HEK293 (cell line): ENCODE measurements at regions not wholly inside any gene's neighbourhood (a gene's known extent, or its start where the extent isn't known, plus 50 kb on each side); places are given as distances from the start of the nearest gene placed in this dataset.

ENCODE experiments used
- CTCF ChIA-PET: fragments of 350-600 bp; formaldehyde crosslinking; extraction: SDS; loops from one replicate; lab custom pipeline; 2021; ENCODE audit warnings: antibody characterized with exemption; lab: Yijun Ruan, JAX
- POLR2A ChIA-PET: fragments of 300-600 bp; formaldehyde crosslinking; extraction: SDS; loops from one replicate; lab custom pipeline; 2020; ENCODE audit warnings: antibody characterized with exemption, inconsistent platforms; lab: Yijun Ruan, JAX
- H3K27ac ChIP-seq: fragments of 200-500 bp; sonication (Bioruptor generic); 2 replicates; pipeline ENCODE4 v1.5.1; 2014; ENCODE audit warnings: low read depth, low read length, control low read depth, inconsistent platforms; ENCODE audit errors: extremely low read depth
- H3K36me3 ChIP-seq, 2 experiments: fragments of 200-500 bp in 1 of 2; sonication (Bioruptor generic) in 1 of 2; 1 replicate in 1 of 2; 2 replicates in 1 of 2; pipeline ENCODE4 v1.5.1; 2014 to 2017; ENCODE audit warnings: inconsistent platforms in 2 of 2, low read length in 2 of 2; ENCODE audit not compliant: control insufficient read depth in 2 of 2, insufficient read depth in 1 of 2
- H3K4me1 ChIP-seq: fragments of 200-500 bp; sonication (Bioruptor generic); 2 replicates; pipeline ENCODE4 v1.5.1; 2014; ENCODE audit warnings: mild to moderate bottlenecking, low read length, inconsistent platforms; ENCODE audit not compliant: control insufficient read depth, insufficient read depth
- H3K4me3 ChIP-seq: 2 replicates; pipeline ENCODE4 v1.5.1; 2011; ENCODE audit warnings: low read depth, mild to moderate bottlenecking, control low read depth, low read length, moderate library complexity
- H3K9me3 ChIP-seq: fragments of 200-500 bp; sonication (Bioruptor generic); 2 replicates; pipeline ENCODE4 v1.5.1; 2014; ENCODE audit warnings: low read depth, low read length, inconsistent platforms; ENCODE audit not compliant: control insufficient read depth, insufficient read depth
- MZF1 ChIP-seq: fragments of 450-650 bp; formaldehyde crosslinking; IDR thresholded peaks from 2 replicates; pipeline ENCODE4 v1.5.1; 2017; ENCODE audit warnings: missing biosample characterization, missing genetic modification characterization, borderline replicate concordance
- PRDM2 ChIP-seq: fragments of 450-650 bp; formaldehyde crosslinking; IDR thresholded peaks from 2 replicates; pipeline ENCODE4 v1.5.1; 2016; ENCODE audit warnings: missing biosample characterization, missing genetic modification characterization, borderline replicate concordance
- ZBTB8A ChIP-seq: fragments of 450-650 bp; formaldehyde crosslinking; IDR thresholded peaks from 2 replicates; pipeline ENCODE4 v1.5.1; 2016; ENCODE audit warnings: missing biosample characterization, missing genetic modification characterization
- ZFHX2 ChIP-seq: fragments of 450-650 bp; formaldehyde crosslinking; conservative IDR thresholded peaks from 2 replicates; pipeline ENCODE4 v1.5.1; 2016; ENCODE audit warnings: missing biosample characterization, missing genetic modification characterization
- ZNF23 ChIP-seq: fragments of 450-650 bp; formaldehyde crosslinking; IDR thresholded peaks from 2 replicates; pipeline ENCODE4 v1.5.1; 2016; ENCODE audit warnings: missing biosample characterization, missing genetic modification characterization, borderline replicate concordance
- ZNF335 ChIP-seq: fragments of 450-650 bp; formaldehyde crosslinking; conservative IDR thresholded peaks from 2 replicates; pipeline ENCODE4 v1.5.1; 2016; ENCODE audit warnings: missing biosample characterization, missing genetic modification characterization
- ZNF513 ChIP-seq: fragments of 450-650 bp; IDR thresholded peaks from 2 replicates; pipeline ENCODE4 v1.5.1; 2018; ENCODE audit warnings: missing biosample characterization, missing genetic modification characterization
- ZNF747 ChIP-seq: fragments of 450-650 bp; formaldehyde crosslinking; IDR thresholded peaks from 2 replicates; pipeline ENCODE4 v1.5.1; 2016; ENCODE audit warnings: missing biosample characterization, missing genetic modification characterization
- ZNF76 ChIP-seq: fragments of 450-650 bp; formaldehyde crosslinking; IDR thresholded peaks from 2 replicates; pipeline ENCODE4; 2016; ENCODE audit warnings: low read depth, missing biosample characterization, missing genetic modification characterization, borderline replicate concordance
- TF ChIP-seq, protein P1 (sequence below): fragments of 450-650 bp; formaldehyde crosslinking; IDR thresholded peaks from 2 replicates; pipeline ENCODE4 v1.5.1; 2016; ENCODE audit warnings: missing biosample characterization, missing genetic modification characterization
- TF ChIP-seq, protein P2 (sequence below): fragments of 450-650 bp; formaldehyde crosslinking; IDR thresholded peaks from 2 replicates; pipeline ENCODE4 v1.5.1; 2016; ENCODE audit warnings: missing biosample characterization, missing genetic modification characterization

- Histone ChIP-seq H3K9me3 (no peaks in the 10 kb centered on the region), H3K4me1 (no peaks in the 10 kb centered on the region), H3K27ac (no peak overlapping the region), H3K36me3 (no peaks in the 10 kb centered on the region), H3K4me3 (no peak overlapping the region)
- CTCF ChIA-PET = no interaction called here
- TF ChIP-seq ZBTB8A (tag by site-specific recombination) (no peak), PRDM2 (no peak)
- TF ChIP-seq, protein P1, sequence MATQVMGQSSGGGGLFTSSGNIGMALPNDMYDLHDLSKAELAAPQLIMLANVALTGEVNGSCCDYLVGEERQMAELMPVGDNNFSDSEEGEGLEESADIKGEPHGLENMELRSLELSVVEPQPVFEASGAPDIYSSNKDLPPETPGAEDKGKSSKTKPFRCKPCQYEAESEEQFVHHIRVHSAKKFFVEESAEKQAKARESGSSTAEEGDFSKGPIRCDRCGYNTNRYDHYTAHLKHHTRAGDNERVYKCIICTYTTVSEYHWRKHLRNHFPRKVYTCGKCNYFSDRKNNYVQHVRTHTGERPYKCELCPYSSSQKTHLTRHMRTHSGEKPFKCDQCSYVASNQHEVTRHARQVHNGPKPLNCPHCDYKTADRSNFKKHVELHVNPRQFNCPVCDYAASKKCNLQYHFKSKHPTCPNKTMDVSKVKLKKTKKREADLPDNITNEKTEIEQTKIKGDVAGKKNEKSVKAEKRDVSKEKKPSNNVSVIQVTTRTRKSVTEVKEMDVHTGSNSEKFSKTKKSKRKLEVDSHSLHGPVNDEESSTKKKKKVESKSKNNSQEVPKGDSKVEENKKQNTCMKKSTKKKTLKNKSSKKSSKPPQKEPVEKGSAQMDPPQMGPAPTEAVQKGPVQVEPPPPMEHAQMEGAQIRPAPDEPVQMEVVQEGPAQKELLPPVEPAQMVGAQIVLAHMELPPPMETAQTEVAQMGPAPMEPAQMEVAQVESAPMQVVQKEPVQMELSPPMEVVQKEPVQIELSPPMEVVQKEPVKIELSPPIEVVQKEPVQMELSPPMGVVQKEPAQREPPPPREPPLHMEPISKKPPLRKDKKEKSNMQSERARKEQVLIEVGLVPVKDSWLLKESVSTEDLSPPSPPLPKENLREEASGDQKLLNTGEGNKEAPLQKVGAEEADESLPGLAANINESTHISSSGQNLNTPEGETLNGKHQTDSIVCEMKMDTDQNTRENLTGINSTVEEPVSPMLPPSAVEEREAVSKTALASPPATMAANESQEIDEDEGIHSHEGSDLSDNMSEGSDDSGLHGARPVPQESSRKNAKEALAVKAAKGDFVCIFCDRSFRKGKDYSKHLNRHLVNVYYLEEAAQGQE = no peak
- POLR2A ChIA-PET = no interaction called here
Measured at GRCh38 chr16:59754854-59755253, 1020.7 kb upstream of the GOT2 start.

DNA sequence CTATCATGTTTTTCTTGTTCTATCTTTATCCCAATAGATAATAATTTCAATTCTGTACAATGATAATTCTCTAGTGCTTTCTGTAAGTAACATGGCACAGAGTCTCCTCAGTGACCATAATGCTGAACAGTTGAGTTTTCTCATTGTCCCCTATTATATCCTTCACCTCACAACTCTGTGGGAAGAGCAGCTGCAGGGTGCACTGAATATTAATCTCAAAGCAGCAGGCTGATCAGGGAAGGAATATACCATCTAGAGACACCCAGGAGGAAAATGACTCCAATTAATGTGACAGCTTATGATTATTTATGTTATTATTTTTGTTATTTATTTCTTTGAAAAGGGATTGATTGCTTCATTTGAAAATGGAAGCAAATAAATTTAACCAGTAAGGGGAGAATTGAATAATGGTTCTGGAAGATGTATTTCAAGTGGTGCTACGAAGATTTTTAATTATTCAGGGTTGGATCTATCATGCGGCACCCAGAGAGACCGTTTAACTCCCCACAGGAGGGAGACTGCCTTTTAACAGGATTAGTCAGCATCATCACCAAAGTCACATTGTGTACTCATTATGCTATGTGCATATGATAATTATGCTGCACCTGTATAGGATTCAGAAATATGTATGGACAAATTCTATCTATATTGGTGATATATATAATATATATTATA, 1015.7 kb upstream of the GOT2 start:
- CTCF ChIA-PET = interaction anchor here (0.7 kb wide), 1 partner anchor 705 kb away, joined by 3 read pairs; no protein-coding TSS in a partner anchor
- no peaks in the 10 kb centered on the region for H3K9me3 ChIP-seq
- H3K27ac ChIP-seq = no peak overlapping the region
- H3K4me3 ChIP-seq = no peak overlapping the region
- no peaks in the 10 kb centered on the region for H3K36me3 ChIP-seq
- TF ChIP-seq, protein P2, sequence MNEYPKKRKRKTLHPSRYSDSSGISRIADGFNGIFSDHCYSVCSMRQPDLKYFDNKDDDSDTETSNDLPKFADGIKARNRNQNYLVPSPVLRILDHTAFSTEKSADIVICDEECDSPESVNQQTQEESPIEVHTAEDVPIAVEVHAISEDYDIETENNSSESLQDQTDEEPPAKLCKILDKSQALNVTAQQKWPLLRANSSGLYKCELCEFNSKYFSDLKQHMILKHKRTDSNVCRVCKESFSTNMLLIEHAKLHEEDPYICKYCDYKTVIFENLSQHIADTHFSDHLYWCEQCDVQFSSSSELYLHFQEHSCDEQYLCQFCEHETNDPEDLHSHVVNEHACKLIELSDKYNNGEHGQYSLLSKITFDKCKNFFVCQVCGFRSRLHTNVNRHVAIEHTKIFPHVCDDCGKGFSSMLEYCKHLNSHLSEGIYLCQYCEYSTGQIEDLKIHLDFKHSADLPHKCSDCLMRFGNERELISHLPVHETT (tag by site-specific recombination) = no peak
- TF ChIP-seq MZF1 (tag by site-specific recombination) (no peak), ZNF335 (tag by site-specific recombination) (no peak), ZNF513 (no peak), ZNF747 (tag by site-specific recombination) (no peak), ZFHX2 (tag by site-specific recombination) (no peak), ZNF76 (tag by site-specific recombination) (no peak), ZNF23 (no peak)
- TF ChIP-seq, all 188 proteins: peak for 0
- no peaks in the 10 kb centered on the region for H3K4me1 ChIP-seq
- POLR2A ChIA-PET = no interaction called here
